ENCODE measurements at regions not wholly inside any gene's neighbourhood (a gene's known extent, or its start where the extent isn't known, plus 50 kb on each side); places are given as distances from the start of the nearest gene placed in this dataset.

DNA sequence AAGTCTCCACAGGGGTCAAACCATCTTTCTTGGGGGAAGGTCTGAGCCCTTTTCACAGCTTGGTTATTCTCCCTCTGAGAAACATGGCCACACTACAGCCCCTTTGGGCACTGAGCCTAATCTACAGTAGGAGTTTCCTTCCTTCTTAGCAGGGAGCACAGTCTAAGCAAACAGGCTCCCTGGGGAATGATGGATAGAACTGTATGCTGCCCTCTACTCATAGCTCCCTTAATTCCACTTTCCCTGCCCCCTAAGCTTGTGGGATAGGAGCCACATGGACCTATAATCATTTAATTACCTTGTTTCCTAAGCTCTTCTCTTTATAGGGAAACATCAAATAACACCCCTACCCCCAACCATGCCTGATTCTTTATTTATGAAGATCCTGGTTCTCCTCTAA is 442.1 kb upstream of the MEX3C start:
- TF ChIP-seq POLR2A (IDR thresholded peaks at IDR 0.05): no peak
- TF ChIP-seq, protein P1, sequence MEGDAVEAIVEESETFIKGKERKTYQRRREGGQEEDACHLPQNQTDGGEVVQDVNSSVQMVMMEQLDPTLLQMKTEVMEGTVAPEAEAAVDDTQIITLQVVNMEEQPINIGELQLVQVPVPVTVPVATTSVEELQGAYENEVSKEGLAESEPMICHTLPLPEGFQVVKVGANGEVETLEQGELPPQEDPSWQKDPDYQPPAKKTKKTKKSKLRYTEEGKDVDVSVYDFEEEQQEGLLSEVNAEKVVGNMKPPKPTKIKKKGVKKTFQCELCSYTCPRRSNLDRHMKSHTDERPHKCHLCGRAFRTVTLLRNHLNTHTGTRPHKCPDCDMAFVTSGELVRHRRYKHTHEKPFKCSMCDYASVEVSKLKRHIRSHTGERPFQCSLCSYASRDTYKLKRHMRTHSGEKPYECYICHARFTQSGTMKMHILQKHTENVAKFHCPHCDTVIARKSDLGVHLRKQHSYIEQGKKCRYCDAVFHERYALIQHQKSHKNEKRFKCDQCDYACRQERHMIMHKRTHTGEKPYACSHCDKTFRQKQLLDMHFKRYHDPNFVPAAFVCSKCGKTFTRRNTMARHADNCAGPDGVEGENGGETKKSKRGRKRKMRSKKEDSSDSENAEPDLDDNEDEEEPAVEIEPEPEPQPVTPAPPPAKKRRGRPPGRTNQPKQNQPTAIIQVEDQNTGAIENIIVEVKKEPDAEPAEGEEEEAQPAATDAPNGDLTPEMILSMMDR (IDR thresholded peaks at IDR 0.05): no peak

Data from body of pancreas (tissue), 4 donors.